GM23248 (cell line): ENCODE measurements at regions not wholly inside any gene's neighbourhood (a gene's known extent, or its start where the extent isn't known, plus 50 kb on each side); places are given as distances from the start of the nearest gene placed in this dataset.

Experiments used
- DNase-seq: peaks from one replicate; pipeline ENCODE4 v3.0.0-alpha.2; 2015
- H2AFZ ChIP-seq: fragments of 200-600 bp; sonication (generic); 2 replicates; pipeline ENCODE4 v1.6.1; 2016; ENCODE audit warnings: antibody characterized with exemption
- H3F3A ChIP-seq: fragments of 200-600 bp; sonication (generic); 2 replicates; pipeline ENCODE4 v1.6.1; 2016; ENCODE audit warnings: mild to moderate bottlenecking, antibody characterized with exemption, mixed run types; ENCODE audit not compliant: insufficient read depth
- H3K27ac ChIP-seq: fragments of 200-600 bp; sonication (generic); 2 replicates; pipeline ENCODE4 v1.5.1; 2016; ENCODE audit warnings: mild to moderate bottlenecking
- H3K27me3 ChIP-seq: fragments of 200-600 bp; sonication (generic); replicated peaks from 2 replicates; pipeline ENCODE4 v1.6.1; 2016; ENCODE audit warnings: mild to moderate bottlenecking; ENCODE audit not compliant: insufficient read depth
- H3K36me3 ChIP-seq: fragments of 200-600 bp; sonication (generic); 2 replicates; pipeline ENCODE4 v1.6.1; 2016; ENCODE audit warnings: low read depth, mild to moderate bottlenecking
- H3K4me1 ChIP-seq: fragments of 200-600 bp; sonication (generic); 2 replicates; pipeline ENCODE4 v1.6.1; 2016; ENCODE audit warnings: mild to moderate bottlenecking; ENCODE audit not compliant: insufficient read depth
- H3K4me2 ChIP-seq: fragments of 200-600 bp; sonication (generic); one replicate; pipeline ENCODE4 v1.6.1; 2016; ENCODE audit warnings: mild to moderate bottlenecking; ENCODE audit not compliant: unreplicated experiment
- H3K4me3 ChIP-seq: fragments of 200-600 bp; sonication (generic); 2 replicates; pipeline ENCODE4 v1.5.1; 2016; ENCODE audit warnings: mild to moderate bottlenecking
- H3K79me2 ChIP-seq: fragments of 200-600 bp; sonication (generic); 2 replicates; pipeline ENCODE4 v1.6.1; 2016; ENCODE audit warnings: mild to moderate bottlenecking; ENCODE audit not compliant: insufficient read depth
- H3K9ac ChIP-seq: fragments of 200-600 bp; sonication (generic); 2 replicates; pipeline ENCODE4 v1.6.1; 2016; ENCODE audit warnings: mild to moderate bottlenecking
- H3K9me2 ChIP-seq: fragments of 200-600 bp; sonication (generic); 2 replicates; pipeline ENCODE4 v1.6.1; 2016; ENCODE audit warnings: mixed run types, mild to moderate bottlenecking, moderate library complexity; ENCODE audit not compliant: insufficient read depth
- H3K9me3 ChIP-seq: fragments of 200-600 bp; sonication (generic); one replicate; pipeline ENCODE4 v1.6.1; 2017; ENCODE audit warnings: low read depth
- H4K20me1 ChIP-seq: fragments of 200-600 bp; sonication (generic); 2 replicates; pipeline ENCODE4 v1.6.0; 2016; ENCODE audit not compliant: insufficient read depth
- EZH2 ChIP-seq: fragments of 200-600 bp; sonication (generic); IDR thresholded peaks from 2 replicates; pipeline ENCODE4 v1.6.1; 2018; ENCODE audit warnings: antibody characterized with exemption, mild to moderate bottlenecking; ENCODE audit not compliant: insufficient read depth, poor library complexity, severe bottlenecking
- EZH2phosphoT487 ChIP-seq: fragments of 200-600 bp; sonication (generic); IDR thresholded peaks from 2 replicates; pipeline ENCODE4 v1.6.1; 2018; ENCODE audit warnings: antibody characterized with exemption, moderate library complexity, mild to moderate bottlenecking, low read depth; ENCODE audit not compliant: insufficient read depth
- WGBS, 2 experiments: methylation state at CpG; one replicate each; pipeline ENCODE4 v1.1.6; 2015 to 2017; ENCODE audit warnings: low lambda C conversion rate in 2 of 2, low coverage in 1 of 2; ENCODE audit errors: missing lambda C conversion rate in 2 of 2; 5-methylcytosine and 5-hydroxymethylcytosine counted together
- in situ Hi-C: fragments of 300-500 bp; cut with MboI; formaldehyde crosslinking; loops from 2 replicates; pipeline ENCODE4 v1.15.0; 2020

DNA sequence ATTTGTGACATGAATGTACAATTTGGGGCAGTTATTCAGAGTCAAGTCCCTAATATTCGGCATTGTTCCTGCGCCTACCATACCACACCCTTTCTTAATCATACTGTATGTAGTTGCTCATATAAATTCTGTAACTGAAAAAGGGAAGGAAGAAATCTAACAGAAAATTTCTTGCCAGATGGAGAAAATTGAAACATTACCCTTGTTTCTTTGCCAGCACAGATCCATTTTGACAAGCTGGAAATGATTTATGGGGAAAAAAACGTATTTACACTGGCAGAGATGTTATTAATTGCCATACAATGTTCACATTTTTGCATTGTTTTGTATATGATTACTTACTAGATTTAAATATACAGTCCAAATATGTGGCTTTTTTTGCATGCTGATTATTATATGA lies 363.8 kb upstream of the PKN2 start:
- Histone ChIP-seq H3K27ac (no peak overlapping the region), H2AFZ (no peak overlapping the region), H3K4me1 (no peaks in the 10 kb centered on the region), H3K4me3 (no peak overlapping the region), H3K36me3 (no peaks in the 10 kb centered on the region), H3K9ac (no peak overlapping the region), H3K9me2 (no peaks in the 10 kb centered on the region), H3K27me3 (no peaks in the 10 kb centered on the region), H3F3A (no peaks in the 10 kb centered on the region), H3K9me3 (no peaks in the 10 kb centered on the region), H3K4me2 (no peak overlapping the region), H4K20me1 (no peaks in the 10 kb centered on the region), H3K79me2 (no peaks in the 10 kb centered on the region)
- 17 to 20% methylated on average over 3 of the region's 3 CpGs for WGBS, 2 experiments
- TF ChIP-seq EZH2phosphoT487 = no peak
- no peak for TF ChIP-seq EZH2
- in situ Hi-C loops = no loop called here
- DNase-seq = no peak

DNA sequence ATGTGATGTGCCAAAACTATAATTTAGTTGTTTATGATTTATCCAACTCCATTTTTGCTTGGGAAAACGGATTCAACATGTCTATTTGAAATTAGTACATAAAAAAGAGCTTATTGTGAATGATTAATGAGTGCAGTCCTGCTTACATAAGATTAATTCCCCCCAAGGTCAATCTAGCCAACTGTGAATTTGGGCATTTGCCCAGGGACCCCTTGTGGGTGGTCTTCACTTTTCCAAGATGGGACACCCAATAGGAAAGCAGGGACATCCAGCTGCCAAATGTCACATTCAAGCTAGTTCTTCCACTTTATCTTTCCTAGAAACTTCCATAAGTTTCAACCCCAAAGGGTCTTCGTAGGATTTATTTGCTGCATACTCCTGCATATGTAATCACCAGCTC lies 362.4 kb upstream of the PKN2 start:
- Histone ChIP-seq H3K9ac (no peak overlapping the region), H3K9me3 (no peaks in the 10 kb centered on the region), H3K27me3 (no peaks in the 10 kb centered on the region), H3K79me2 (no peaks in the 10 kb centered on the region), H4K20me1 (no peaks in the 10 kb centered on the region), H3K4me1 (no peaks in the 10 kb centered on the region), H3F3A (no peaks in the 10 kb centered on the region), H3K36me3 (no peaks in the 10 kb centered on the region), H3K9me2 (no peaks in the 10 kb centered on the region), H3K4me3 (no peak overlapping the region), H2AFZ (no peak overlapping the region), H3K4me2 (no peak overlapping the region), H3K27ac (no peak overlapping the region)
- in situ Hi-C loops = no loop called here
- TF ChIP-seq EZH2phosphoT487 = no peak
- no peak for TF ChIP-seq EZH2
- 35 to 36% methylated on average over 2 of the region's 2 CpGs for WGBS, 2 experiments
- no peak for DNase-seq

DNA sequence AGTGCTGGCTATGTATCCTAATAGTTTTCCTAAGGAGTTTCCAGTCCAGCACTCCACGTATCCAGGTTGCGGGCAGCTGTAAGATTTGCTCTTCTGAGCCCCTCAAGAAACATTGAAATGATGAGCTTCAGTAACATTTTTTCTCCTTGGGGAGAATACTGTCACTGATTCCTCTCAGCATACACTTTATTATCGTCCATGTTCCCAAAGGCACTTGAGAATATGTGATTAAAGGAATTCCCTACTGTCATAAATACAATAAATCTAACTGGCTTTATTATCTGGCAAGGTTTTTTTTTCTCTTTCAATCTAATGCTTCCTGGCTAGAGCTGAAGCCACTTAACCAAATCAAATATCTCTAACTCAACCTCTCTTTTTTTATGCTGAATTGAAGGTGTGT lies 359.2 kb upstream of the PKN2 start:
- no peak overlapping the region for H2AFZ ChIP-seq
- TF ChIP-seq EZH2phosphoT487 (no peak), EZH2 (no peak)
- H3K9ac ChIP-seq = no peak overlapping the region
- H3K27me3 ChIP-seq = no peaks in the 10 kb centered on the region
- no peaks in the 10 kb centered on the region for H3K36me3 ChIP-seq
- no peak overlapping the region for H3K4me3 ChIP-seq
- H3K4me1 ChIP-seq = peaks cover 12% of the 10 kb centered on the region
- H3K4me2 ChIP-seq = no peak overlapping the region
- H3K27ac ChIP-seq = no peak overlapping the region
- no peaks in the 10 kb centered on the region for H3K9me2 ChIP-seq
- in situ Hi-C loops = no loop called here
- 66 to 77% methylated on average over 3 of the region's 3 CpGs for WGBS, 2 experiments
- no peaks in the 10 kb centered on the region for H3K9me3 ChIP-seq
- H3K79me2 ChIP-seq = no peaks in the 10 kb centered on the region
- H4K20me1 ChIP-seq = no peaks in the 10 kb centered on the region
- DNase-seq = no peak
- peaks cover 10% of the 10 kb centered on the region for H3F3A ChIP-seq

DNA sequence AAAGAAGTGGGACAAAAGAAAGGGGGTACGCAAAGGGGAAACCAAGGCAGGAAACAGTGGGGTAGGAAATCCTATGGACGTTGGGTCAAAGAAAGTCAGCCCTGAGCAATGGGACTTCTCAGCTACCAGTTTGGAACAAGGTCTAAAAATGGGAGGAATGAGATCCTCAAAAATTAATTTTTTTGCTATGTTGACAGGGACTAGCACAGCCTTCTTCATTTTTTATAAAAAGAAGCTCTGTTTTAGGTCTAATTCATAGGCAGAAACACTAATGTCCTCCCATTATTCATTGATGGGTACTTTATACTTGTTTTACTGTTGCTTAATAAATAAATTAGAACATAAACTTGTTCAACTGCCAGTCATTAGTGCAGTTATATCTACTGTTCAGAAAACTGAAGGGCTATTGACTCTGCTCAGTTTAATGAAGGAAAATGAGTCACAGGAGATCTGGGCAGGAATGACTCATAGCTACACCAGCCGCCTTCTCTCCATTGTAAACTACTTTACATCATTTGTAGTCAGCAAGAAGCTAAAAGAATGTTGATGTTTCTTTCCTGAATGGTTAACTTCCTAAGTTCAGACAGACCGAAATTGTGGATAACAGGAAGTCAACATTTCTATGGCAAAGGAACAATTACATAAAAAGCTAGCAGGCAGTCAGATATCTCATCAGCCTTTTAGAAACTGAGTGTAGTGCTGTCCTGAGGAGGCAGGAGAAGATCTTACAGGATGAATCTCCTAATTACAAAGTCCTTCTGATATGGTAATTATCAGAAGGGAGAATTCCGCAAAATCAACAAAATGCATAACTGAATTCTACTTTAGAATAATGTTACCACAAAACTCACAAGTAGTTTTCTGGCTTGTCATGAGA lies 356.4 kb upstream of the PKN2 start:
- Histone ChIP-seq H3F3A (peaks cover 10% of the 10 kb centered on the region), H4K20me1 (no peaks in the 10 kb centered on the region), H3K9ac (no peak overlapping the region), H3K4me2 (peak overlapping the region; percentile 36), H3K9me3 (no peaks in the 10 kb centered on the region), H3K27ac (peak overlapping the region; percentile 28; the same call in 1 of the 2 replicates), H3K4me3 (no peak overlapping the region), H3K4me1 (peaks cover 12% of the 10 kb centered on the region), H3K27me3 (no peaks in the 10 kb centered on the region), H3K9me2 (no peaks in the 10 kb centered on the region), H2AFZ (peak overlapping the region; percentile 62), H3K36me3 (no peaks in the 10 kb centered on the region), H3K79me2 (no peaks in the 10 kb centered on the region)
- in situ Hi-C loops = no loop called here
- WGBS, 2 experiments = 43 to 45% methylated on average over 5 of the region's 5 CpGs
- TF ChIP-seq EZH2 (no peak), EZH2phosphoT487 (no peak)
- peak; percentile 92 for DNase-seq

DNA sequence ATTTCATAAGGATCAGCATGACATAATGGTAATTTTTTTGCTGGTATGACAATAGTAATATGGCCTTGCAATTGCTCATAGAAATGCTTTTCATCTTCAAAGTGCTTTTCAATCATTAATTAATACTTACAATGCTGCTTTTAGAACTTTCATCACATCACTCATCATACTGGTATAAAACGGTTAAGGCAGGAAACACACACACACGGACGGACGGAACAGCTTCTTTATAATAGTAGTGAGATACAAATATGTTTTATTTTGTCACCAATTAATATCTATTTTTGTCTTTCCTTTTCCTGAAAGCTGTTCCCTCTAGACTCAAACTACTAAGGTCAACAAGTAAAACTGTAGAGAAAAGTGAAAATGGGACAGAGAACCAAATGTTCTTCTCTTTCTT lies 353.9 kb upstream of the PKN2 start:
- no peaks in the 10 kb centered on the region for H3K9me2 ChIP-seq
- no peaks in the 10 kb centered on the region for H3K27me3 ChIP-seq
- no peak overlapping the region for H3K27ac ChIP-seq
- 51 to 53% methylated on average over 4 of the region's 4 CpGs for WGBS, 2 experiments
- H3K36me3 ChIP-seq = no peaks in the 10 kb centered on the region
- H2AFZ ChIP-seq = no peak overlapping the region
- no peak overlapping the region for H3K9ac ChIP-seq
- no peak overlapping the region for H3K4me3 ChIP-seq
- H3K79me2 ChIP-seq = no peaks in the 10 kb centered on the region
- no peaks in the 10 kb centered on the region for H3K9me3 ChIP-seq
- H3K4me2 ChIP-seq = no peak overlapping the region
- H3K4me1 ChIP-seq = peaks cover 12% of the 10 kb centered on the region
- H4K20me1 ChIP-seq = no peaks in the 10 kb centered on the region
- in situ Hi-C loops = no loop called here
- DNase-seq = no peak
- TF ChIP-seq EZH2 (no peak), EZH2phosphoT487 (no peak)
- H3F3A ChIP-seq = peaks cover 10% of the 10 kb centered on the region
